ENCODE measurements at regions not wholly inside any gene's neighbourhood (a gene's known extent, or its start where the extent isn't known, plus 50 kb on each side); places are given as distances from the start of the nearest gene placed in this dataset.

DNA sequence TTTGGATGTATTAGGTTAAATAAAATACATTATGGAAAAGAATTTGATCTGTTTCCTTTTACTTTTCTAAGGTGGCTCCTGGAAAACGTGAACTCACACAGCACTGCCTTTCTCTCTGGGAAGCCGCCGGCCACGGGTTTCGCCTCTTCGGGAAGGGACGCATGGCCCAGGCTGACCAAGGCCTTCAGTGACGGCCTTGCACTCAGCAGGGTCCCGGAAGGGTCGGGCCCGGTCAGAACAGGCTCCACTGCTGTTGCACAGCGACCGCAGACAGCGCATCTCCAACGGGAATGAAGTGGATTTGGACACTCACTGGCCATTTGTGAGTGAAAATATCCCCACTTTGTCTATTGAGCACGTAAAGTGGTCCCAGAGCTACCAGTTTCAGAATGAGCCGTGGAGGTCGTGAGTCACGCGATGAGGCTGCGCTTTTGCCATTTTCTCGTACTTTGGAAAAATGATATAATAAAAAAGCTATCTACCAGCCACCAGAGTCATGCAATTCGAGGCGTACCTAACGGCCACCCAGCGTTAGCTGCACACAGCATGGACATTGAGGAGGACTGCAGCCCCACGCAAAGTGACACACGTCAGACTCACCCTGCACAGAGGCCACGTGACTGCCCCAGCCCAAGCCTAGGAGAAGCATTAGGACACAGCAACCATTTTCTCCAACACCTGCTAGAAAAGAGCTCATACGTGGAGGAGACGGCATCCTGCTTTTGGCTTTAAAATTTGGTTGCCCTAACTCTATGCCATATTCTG lies 244.3 kb downstream of the TTLL2 start:
- DNase-seq = no peak

DNA sequence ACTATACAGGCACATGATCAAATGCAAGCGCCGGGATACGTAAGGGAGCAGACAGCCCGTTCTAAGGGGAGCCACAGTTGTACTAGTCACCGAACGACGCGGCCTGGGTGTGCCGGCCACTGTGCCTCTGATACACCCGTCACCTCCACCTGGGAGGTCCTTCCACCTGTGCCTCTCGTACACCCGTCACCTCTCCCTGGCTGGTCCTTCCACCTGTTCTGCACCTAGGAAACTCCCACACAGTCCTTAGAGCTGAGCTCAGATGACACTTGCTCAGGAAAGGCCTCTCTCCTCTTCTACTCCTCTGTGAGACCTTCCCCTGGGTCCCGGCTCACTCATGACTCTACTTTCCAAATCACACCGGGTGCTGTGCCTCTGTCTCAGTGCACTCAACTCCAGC lies 245.0 kb downstream of the TTLL2 start:
- no peak for DNase-seq

DNA sequence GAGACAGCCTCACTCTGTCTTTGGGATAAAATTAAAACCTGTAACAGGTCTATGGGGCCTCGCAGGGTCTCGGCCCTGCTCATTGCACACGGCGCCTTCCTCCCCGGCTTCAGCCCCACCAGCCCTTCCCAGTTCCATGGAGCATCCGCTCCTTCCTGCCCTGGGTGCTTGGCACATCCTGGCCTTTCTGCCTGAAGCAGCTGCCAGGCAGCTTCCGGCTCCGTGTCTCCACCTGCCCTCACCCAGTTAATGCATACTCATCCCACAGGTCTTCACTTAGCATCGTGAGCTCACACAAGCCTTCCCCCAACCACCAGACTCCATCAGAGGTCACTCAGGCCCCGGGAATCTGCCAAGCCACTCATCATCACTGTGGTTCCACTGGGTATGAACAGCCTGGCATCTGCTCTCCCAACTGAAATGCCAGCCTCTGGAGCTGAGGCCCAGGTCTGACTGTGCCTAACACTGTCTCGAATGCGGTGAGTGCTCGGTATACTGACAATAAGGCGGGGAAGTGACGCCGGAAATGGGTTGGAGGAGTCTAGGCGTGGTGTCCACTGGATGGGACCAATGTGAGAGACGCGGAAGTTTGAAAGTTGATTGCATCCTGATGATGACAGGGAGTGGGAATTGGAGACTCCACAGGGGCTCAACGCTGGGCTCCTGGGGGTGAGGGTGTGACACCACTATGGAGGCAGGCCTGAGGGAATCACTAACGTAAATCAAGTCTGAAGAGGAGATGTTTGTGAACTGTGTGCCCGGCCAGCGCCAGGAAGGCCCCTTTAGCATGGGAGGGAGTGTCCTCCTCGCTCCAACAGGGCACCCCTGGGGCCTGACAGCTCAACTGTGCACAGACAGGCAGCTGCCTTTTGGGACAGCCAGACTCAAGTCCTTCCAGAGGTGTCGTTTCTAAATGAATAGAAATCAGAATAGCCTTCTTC lies 245.8 kb downstream of the TTLL2 start:
- no peak for DNase-seq

DNA sequence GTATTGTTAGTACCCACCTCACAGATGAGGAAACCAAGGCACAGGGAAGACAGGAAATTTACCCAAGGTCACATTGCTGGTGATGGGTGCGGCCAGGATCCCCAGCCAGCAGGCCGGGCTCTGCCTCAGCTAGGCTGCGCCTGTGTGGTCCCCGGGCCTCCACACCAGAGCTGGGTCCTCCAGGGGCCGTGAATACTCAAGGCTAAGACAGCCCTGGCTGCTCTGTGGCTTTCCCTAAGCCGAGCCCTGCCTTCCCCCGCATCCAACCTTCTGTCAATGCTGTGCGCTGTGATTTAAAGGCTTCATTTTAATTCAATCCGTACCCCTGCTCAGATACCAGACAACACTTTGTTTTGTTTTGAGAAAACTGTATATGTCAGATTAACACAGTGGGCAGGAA lies 246.7 kb downstream of the TTLL2 start:
- no peak for DNase-seq

DNA sequence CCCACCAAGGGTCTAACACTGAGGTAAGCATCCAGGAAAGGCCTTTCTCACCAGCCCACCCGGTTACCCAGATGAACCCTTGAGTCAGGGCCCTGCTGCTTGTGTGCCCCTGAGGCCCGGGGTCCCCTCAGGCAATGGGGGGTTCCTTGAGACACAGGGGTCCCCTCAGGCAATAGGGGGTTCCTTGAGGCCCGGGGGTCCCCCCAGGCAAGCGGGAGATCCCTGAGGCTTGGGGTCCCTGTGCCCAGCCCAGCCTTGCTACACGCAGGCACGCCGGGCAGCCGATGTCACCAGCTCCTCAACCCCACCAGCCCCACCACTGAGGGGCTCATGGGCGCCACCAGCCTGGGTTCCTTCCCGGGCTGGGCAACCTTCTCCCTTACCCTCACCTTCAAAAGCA lies 247.2 kb downstream of the TTLL2 start:
- no peak for DNase-seq

DNA sequence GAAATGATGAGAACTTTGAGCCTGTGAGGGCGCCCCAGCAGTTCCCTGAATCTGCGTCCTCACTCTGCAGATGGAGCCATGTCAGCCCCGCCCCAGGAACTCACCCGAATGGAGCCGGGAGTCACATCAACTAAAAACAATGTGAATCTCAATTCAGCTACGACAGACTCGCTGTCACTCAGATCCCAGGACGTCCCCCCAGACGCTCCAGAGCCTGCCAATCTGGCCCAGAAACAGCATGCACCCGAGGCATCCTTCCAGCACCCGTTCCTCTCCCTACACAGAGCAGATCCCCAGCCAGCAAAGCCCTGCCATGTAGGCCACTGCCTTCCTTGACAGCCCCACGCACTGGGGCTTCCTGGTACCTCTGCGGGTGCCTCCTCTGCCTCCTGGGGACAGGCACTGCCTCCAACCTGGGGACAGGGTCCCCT lies 248.0 kb downstream of the TTLL2 start:
- no peak for DNase-seq

DNA sequence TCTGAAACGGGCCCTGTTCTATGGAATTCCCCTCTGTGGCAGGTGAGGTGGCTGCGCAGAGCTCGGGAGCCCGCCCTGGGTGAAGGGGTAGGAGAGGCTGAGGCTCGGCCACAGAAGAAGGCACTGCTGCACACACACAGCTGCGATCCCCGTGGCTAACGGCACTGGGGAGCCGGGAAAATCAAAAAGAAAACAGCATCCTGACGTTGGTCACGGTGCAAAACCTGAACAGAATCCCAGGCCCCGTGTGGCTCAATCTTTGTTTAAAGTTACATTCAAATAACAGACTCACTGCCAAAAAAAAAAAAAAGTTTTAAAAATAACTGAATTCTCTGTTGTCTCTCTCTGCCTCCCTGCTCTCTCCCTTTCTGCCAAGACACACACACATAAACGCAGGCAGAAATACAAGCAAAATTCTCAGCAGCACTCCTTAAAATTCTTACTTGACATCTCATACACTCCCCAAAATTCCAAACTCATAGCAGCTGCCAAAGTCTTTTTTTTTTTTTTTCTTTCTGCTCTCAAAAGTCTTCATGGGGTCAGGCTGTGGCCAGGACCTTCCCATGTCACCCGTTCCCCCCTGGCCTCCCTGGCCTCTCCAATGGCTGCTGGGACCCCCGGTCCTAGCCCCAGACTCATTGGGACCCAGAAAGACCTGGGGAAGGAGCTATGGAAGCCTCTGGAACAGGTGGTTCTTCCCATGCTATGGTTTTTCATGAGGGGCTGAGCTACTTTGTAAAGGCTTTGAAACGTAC lies 248.8 kb downstream of the TTLL2 start:
- no peak for DNase-seq

DNA sequence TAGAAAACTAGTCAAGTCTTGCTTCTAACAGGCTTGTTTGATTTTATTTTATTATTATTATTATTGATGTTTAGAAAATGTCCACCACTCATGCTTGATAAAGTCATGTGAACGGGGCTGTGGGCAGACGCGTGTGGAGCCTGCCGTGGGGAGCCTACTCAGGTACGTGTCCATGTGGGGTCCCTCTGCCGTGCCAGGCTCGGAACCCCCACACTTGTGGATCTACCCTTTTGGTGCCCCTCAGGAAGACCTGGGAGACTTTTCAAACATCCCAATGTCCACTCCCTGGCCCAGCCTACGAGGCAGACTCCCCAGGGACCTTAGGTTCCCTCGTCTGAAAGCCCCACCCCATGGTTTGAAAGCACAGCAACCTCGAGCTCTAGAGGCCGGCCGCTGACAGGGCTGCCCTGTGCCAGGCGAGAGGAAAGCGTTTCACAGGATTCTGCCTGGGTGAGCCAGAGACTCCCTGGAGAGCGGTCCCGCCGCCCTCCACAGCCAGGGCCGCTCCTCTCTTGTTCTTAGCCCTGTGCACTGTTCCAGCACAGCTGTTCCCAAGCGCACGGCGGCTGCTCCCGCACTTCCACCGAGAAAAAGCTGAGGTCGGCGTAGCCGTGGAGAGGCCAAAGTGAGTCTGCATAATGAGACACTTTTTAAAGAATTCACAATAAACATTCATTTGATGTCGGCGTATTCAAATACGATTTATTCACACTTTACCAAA lies 249.7 kb downstream of the TTLL2 start:
- no peak for DNase-seq

DNA sequence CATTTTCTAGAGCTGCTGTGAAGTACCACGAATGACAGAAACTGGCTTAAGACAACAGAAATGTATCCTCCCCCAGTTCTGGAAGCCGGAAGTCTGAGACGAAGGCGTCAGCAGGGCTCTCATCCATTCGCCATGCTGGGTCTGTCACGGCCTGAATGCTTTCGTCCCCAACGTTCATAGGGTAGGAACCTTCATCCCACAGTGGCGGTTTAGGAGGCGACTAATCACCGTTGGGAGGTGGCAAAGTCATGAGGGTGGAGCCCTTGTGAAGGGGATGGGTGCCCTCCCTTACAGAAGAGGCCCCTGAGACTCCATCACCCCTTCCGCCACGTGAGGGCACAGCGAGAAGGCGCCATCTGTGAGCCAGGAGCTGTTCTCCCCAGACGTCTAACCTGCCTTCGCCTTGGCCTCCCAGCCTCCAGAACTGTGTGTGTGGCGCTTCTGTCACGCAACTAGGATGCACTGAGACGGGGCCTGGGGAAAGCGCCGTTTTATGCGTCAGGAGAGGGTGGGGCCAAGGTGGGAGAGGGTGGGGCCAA lies 250.3 kb downstream of the TTLL2 start:
- no peak for DNase-seq

DNA sequence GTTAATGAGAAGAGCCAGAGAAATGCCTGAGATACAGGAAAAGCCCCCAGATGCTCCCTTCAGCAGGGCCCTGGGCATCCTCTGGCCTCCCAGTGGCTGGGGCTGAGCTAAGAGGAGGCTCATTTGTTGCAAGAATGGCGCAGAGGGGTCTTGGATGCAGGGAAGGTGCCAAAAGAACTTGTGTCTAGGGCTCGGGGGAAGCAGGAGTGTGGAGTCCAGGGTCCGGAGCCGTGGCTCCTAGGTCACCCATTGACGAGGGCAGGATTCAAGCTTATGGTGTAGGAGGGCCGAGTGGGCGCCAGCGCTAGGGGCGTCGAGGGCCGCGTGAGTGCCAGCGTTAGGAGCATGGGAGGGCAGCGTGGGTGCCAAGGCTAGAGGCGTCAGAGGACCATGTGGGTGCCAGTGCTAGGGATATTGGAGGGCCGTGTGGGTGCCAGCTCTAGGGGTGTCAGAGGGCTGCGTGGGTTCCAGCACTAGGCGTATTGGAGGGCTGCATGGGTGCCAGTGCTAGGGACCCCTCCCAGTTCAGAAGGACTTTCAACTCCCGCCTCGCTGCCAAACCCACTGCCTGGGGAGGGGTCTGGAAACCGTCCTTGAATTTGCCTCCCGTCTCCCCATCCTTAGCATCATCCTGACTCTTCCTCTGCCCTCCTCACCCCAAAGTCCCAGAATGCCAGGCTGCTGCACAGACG lies 250.5 kb upstream of the AFDN start:
- no peak for DNase-seq

DNA sequence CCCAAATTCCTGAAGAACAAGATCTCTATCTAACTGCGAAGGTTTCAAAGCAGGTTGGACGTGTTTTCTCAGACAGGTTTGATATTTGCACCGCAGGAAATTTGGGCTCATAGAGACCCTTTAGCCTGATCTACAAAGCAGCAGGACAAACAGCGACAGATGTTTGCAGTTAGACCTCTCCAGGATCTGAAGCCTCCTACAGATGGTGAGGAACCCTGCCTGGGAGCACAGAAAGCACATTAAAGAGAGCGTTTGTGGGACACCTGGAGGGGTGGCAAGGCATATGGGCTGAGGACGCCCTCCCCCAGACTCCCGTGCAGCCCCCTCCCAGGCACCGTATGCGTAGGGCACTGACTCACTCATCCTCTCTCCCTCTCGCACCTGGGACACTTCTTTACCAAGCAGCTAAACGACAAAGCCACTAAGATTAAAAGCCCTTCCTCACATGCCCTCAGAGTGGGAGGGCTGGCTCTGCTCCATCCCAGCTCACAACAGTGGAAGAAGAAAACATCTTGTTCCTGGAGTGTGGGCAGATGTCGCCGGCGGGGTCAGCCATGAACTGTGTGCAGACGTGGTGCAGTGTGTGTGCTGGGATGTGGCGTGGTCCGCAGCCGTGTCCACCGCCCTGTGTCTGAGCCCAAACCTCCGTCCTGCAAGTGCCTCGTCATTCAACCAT lies 249.7 kb upstream of the AFDN start:
- peak; percentile 96 for DNase-seq

DNA sequence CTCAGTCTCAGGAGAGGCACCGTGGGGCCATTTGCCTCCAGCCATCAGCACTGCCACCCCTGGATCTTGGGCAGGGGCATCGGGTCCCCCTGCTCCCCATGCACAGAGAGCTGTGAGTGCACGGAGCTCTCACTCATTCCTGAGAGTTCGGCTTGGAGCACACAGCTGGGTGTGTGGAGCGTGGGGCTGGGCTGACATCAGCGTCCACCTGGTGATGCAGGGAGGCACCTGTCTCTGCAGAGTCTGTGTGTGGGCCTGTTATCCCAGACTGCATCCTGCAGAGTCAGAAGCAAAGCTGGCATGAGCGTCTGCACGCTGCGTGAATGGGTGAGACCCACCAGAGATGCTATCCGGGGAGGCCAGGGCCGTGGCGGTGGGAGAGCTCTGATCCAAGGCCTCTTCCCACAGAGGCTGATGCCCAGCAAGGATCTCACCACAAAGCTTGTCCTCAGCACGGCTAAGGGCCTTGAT lies 248.8 kb upstream of the AFDN start:
- no peak for DNase-seq

DNA sequence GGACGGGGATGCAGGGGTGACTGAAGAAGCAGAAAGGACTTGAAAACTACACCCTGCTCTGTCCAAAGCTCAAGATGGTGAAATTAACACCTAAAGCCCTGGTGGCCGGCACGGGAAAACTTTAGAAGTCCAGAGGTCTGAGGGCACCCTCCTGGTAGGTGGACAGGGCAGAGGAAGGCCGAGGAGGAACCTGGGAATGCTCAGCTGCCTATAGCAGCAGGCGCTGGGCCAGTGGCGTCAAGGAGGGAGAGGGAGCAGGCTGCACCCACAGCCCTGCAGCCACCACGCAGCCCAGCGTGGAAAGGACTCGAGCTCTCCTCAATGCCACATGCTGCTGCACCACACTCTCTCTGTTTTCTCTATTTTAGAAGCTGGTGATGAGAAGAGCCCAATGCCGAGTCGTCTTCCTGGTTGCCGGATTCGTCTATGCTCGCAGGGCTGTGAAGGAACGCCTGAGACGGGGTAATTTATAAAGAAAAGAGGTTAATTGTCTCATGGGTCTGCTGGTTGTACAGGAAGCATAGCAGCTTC lies 248.3 kb upstream of the AFDN start:
- DNase-seq = no peak

DNA sequence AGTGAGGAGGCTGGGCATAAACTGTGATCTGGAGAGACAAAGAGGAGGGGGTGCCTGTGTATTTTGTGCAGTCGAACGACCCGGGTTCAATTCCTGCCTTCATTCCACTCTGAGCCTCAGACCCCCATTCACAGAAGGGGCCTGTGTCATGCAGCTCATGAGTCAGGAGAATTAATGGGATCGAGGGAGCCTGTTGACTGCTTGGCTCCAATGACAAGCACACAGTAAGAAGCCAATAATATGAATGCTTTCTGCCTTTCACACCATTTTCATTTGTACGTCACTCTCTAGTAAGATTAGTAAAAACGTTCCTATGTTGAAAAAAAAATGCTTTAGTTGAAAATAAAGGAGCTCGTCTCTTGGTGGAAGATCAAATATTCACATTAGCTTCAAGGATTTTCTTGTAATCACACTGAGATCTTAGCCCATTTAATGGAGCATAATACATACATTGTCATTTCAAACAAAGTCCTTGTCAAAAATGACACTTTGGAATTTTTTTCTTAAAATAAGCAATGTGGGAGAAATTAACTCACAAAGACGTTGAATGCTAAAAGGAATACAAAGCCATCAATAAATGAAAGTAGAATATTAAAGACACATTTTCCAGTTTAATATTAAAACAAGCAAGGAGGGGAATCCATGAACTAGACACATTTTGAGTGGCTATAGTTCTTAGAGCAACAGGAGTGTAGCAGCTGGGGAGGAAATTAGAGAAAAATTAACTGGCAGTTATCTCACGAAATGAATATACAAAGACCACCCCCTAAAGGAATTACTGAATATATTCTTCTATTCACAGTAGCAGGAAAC lies 246.7 kb upstream of the AFDN start:
- DNase-seq = no peak

DNA sequence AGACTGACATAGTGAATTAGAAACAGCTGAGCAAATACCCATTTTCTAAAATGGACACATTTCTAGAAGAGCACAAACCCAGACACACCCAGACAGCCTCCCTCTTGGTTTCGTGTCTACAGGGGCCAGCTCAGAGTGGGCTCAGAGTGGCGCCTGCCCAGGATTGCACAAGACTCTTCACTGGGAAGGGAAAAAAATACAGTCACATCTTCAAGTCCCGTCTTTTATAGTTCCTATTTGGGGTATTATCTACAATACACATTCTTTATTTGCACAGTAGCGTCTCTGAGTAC lies 246.1 kb upstream of the AFDN start:
- no peak for DNase-seq

DNA sequence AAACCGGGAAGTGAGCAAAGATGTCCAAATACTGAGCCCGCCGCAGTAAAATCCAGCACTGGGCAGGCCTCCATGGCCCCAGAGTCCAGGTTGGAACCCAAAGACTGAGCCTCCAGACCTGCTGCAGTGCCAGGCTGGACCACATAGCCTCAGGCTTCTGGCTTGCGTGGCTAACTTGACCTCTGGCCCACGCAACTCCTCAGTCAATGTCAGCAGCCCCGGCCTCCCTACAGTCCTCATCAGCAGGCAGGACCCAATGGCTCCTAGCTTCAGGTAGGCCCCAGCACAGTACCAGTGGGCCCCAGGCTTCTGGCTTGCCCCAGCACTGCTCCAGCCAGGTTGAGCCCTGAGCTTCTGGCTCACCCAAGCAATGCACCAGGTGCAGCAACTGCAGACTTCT lies 245.1 kb upstream of the AFDN start:
- DNase-seq = no peak

DNA sequence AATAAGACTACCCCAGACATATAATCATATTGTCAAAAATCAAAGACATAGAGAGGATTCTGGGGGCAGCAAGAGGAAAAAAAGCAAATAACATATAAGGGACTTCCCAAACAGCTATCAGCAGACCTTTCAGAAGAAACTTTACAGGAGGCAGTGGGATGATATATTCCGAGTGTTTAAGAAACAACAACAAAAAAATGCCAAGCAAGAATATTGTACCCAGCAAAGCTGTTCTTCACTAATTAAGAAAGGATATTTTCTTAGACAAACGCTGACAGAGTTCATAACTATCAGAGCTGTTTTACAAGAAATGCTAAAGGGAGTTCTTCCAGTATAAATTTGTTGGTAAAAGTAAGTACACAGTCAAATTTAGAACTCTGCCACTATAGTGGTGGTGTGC lies 243.3 kb upstream of the AFDN start:
- DNase-seq = no peak

DNA sequence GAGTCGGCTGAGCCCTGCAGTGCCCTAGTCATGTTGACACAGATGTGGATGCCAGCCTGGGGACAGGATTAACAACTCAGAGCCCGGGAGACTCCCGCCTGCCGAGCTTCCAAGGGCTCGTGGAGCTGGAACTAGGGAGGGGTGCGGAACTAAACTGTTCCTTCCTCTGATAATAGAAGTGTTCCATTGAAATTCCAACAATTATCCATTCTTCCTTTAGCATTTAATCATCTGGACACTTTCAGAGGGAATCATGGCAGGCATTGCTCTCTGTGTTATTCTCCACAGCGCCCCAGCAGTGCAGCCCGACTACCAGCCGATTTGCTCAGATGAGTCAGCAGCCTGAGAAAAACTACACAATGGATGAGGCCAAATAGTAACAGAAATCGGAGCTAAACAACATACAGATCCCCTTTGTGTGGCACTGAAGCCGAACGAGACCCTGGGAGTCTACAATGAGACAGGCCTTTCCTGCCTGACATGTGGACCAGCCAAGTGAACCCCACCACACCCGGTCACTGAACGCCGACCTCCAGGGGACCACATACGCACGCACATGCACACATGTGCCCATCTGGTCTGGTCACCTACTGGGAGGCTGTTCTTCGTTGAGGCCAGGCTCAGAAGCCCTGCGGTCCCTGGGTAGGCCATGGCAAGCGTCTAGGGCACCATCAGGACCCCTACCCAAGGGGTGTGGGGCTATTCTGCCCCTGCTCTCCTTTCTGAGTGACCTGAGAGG lies 238.4 kb upstream of the AFDN start:
- no peak for DNase-seq

DNA sequence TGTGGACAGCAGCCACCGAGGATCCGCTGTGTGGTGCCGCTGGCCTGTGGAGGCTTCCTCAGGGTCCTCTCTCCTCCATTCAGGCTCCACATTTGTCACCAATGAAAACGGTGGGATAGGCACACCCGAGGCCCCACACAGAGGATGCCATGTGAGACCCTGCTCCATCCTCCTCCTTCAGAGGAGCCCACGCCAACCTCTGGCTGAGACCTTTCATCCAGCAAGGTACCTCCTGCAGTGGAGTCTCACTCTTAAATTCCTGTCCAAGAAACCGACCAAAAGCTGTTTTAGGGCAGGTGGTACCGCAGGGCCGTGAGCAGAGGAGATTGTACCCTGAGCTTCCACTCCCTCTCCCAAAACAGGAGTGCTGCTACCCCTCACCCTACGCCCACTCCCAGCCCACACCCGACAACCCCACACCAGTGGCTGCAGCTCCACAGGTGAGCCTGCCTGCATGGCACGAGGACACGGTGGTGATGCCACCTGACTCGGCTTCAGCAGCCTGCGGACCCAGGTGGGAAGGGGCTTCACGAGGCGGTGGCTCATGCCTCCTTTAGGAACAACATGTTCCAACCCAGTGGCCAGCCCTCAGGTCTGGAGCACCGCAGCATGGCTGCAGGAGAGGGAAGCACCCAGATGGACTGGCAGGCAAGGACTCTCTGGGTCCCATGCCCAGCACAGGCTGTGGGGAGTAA lies 237.6 kb upstream of the AFDN start:
- DNase-seq = no peak

All from DMS 273 treated with DMSO at 0.1 percent for 48 hours (cell line).